ENCODE measurements at regions not wholly inside any gene's neighbourhood (a gene's known extent, or its start where the extent isn't known, plus 50 kb on each side); places are given as distances from the start of the nearest gene placed in this dataset.

GRCh38 chr4:23401572-23401971, 488.3 kb downstream of the PPARGC1A start:
- no peak for TF ChIP-seq CTCF (IDR thresholded peaks at IDR 0.05; ENCODE audit: low read depth, low read length, poor library complexity, severe bottlenecking)
- no peak for TF ChIP-seq EZH2phosphoT487 (IDR thresholded peaks at IDR 0.05; ENCODE audit: borderline replicate concordance, low read length)
